Esophagus squamous epithelium (tissue), 5 donors: ENCODE measurements at regions not wholly inside any gene's neighbourhood (a gene's known extent, or its start where the extent isn't known, plus 50 kb on each side); places are given as distances from the start of the nearest gene placed in this dataset.
A peak's percentile ranks its signal among the peaks of the same experiment; 100 is the strongest.

Source experiments
- DNase-seq: peaks from one replicate; lab custom pipeline; 2025; lab: John Stamatoyannopoulos, UW
- H3K27ac ChIP-seq, 4 donors: fragments of 200-600 bp; sonication (generic); one replicate each; pipeline ENCODE4 v1.5.1; 2016 to 2019; ENCODE audit warnings: mild to moderate bottlenecking in 1 of 4
- H3K27me3 ChIP-seq, 4 donors: fragments of 200-600 bp; sonication (generic); 1 replicate in 3 of 4; 2 replicates in 1 of 4; pipeline versions ENCODE4 v1.5.1 to v1.6.0; 2017 to 2021; ENCODE audit warnings: antibody characterized with exemption in 1 of 4
- H3K36me3 ChIP-seq, 3 donors: fragments of 200-600 bp; sonication (generic); one replicate each; pipeline ENCODE4 v1.5.1; 2016 to 2019
- H3K4me1 ChIP-seq, 3 donors: fragments of 200-600 bp; sonication (generic); one replicate each; pipeline ENCODE4 v1.5.1; 2017 to 2019
- H3K4me3 ChIP-seq, 4 donors: fragments of 200-600 bp; sonication (generic); 1 replicate in 3 of 4; 2 replicates in 1 of 4; pipeline ENCODE4 v1.5.1; 2016 to 2019; ENCODE audit warnings: mild to moderate bottlenecking in 2 of 4, moderate library complexity in 1 of 4
- H3K9me3 ChIP-seq, 3 donors: fragments of 200-600 bp; sonication (generic); one replicate each; pipeline ENCODE4 v1.5.1; 2016 to 2019
- CTCF ChIP-seq, 6 experiments: fragments of 450-650 bp in 4 of 6; fragments of 200-600 bp in 2 of 6; sonication (generic) in 2 of 6; IDR thresholded peaks; one replicate each; pipeline ENCODE4 v1.5.1; 2016 to 2019; ENCODE audit warnings: antibody characterized with exemption in 6 of 6, mild to moderate bottlenecking in 4 of 6, moderate library complexity in 4 of 6
- POLR2A ChIP-seq, 4 donors: fragments of 450-650 bp; IDR thresholded peaks; one replicate each; pipeline ENCODE4 v1.6.1; 2017; ENCODE audit warnings: antibody characterized with exemption in 4 of 4, mild to moderate bottlenecking in 4 of 4, moderate library complexity in 3 of 4
- WGBS, 2 donors: methylation state at CpG; one replicate each; pipeline ENCODE4 v1.1.5; 2018; 5-methylcytosine and 5-hydroxymethylcytosine counted together
- intact Hi-C: fragments of 100-400 bp; cut with DNase I; formaldehyde crosslinking; loops from one replicate; pipeline ENCODE4 v1.15.0; 2022
- donor health status: DM: yes; HTN: yes; CAD: no.

GRCh38 chr2:216296856-216297255, 75.4 kb downstream of the MARCHF4 start:
- Histone ChIP-seq H3K4me1 (peaks cover 0 to 40% (median 4%) of the 10 kb centered on the region in 3 donors), H3K27ac (no peak overlapping the region), H3K27me3 (peaks cover 0 to 15% (median 0%) of the 10 kb centered on the region in 4 donors), H3K9me3 (no peaks in the 10 kb centered on the region), H3K36me3 (no peaks in the 10 kb centered on the region), H3K4me3 (no peak overlapping the region)
- no peak for TF ChIP-seq POLR2A (IDR thresholded peaks at IDR 0.05)
- no peak for TF ChIP-seq CTCF (IDR thresholded peaks at IDR 0.05)
- intact Hi-C loops, result no loop called here
- 33 to 37% methylated on average over 7 of the region's 7 CpGs for WGBS, 2 donors
- no peak for DNase-seq

- no peak for TF ChIP-seq CTCF (IDR thresholded peaks at IDR 0.05)
- TF ChIP-seq POLR2A (IDR thresholded peaks at IDR 0.05), result no peak
- Histone ChIP-seq H3K4me3 (no peak overlapping the region), H3K27me3 (peaks cover 0 to 10% (median 0%) of the 10 kb centered on the region in 4 donors), H3K9me3 (no peaks in the 10 kb centered on the region), H3K27ac (peak overlapping the region in 3 of 4 donors; percentile 46 to 64 (median 48)), H3K36me3 (no peaks in the 10 kb centered on the region), H3K4me1 (peaks cover 0 to 40% (median 4%) of the 10 kb centered on the region in 3 donors)
- WGBS, 2 donors, result 29 to 75% methylated on average over 2 of the region's 2 CpGs
- intact Hi-C loops, result no loop called here
- DNase-seq, result no peak
Observed at GRCh38 chr2:216294305-216294704, 78.0 kb downstream of the MARCHF4 start.

- H3K9me3 ChIP-seq, result no peaks in the 10 kb centered on the region
- peak overlapping the region in 3 of 4 donors; percentile 46 to 64 (median 48) for H3K27ac ChIP-seq
- WGBS, 2 donors, result 35 to 47% methylated on average over 2 to 5 of the region's 5 CpGs
- peaks cover 0 to 40% (median 4%) of the 10 kb centered on the region in 3 donors for H3K4me1 ChIP-seq
- intact Hi-C loops, result no loop called here
- H3K36me3 ChIP-seq, result no peaks in the 10 kb centered on the region
- DNase-seq, result no peak
- peaks cover 0 to 8% (median 0%) of the 10 kb centered on the region in 4 donors for H3K27me3 ChIP-seq
- TF ChIP-seq CTCF (IDR thresholded peaks at IDR 0.05), result no peak
- TF ChIP-seq POLR2A (IDR thresholded peaks at IDR 0.05), result no peak
- no peak overlapping the region for H3K4me3 ChIP-seq
Observed at GRCh38 chr2:216293883-216294282, 78.4 kb downstream of the MARCHF4 start.

GRCh38 chr2:216292886-216293301, 79.4 kb downstream of the MARCHF4 start:
- Histone ChIP-seq H3K4me3 (no peak overlapping the region), H3K27ac (peak overlapping the region in 3 of 4 donors; percentile 7 to 38 (median 13)), H3K36me3 (no peaks in the 10 kb centered on the region), H3K9me3 (no peaks in the 10 kb centered on the region), H3K4me1 (peaks cover 0 to 40% (median 4%) of the 10 kb centered on the region in 3 donors), H3K27me3 (peaks cover 0 to 5% (median 0%) of the 10 kb centered on the region in 4 donors)
- intact Hi-C loops, result no loop called here
- 25 to 45% methylated on average over 2 to 5 of the region's 5 CpGs for WGBS, 2 donors
- no peak for DNase-seq
- TF ChIP-seq CTCF (IDR thresholded peaks at IDR 0.05) (no peak), POLR2A (IDR thresholded peaks at IDR 0.05) (no peak)

- Histone ChIP-seq H3K9me3 (no peaks in the 10 kb centered on the region), H3K36me3 (no peaks in the 10 kb centered on the region), H3K4me1 (peaks cover 0 to 40% (median 4%) of the 10 kb centered on the region in 3 donors), H3K27ac (peak overlapping the region in 2 of 4 donors; percentile 7 to 38), H3K27me3 (peaks cover 0 to 5% (median 0%) of the 10 kb centered on the region in 4 donors), H3K4me3 (no peak overlapping the region)
- intact Hi-C loops, result no loop called here
- TF ChIP-seq POLR2A (IDR thresholded peaks at IDR 0.05), result no peak
- no peak for TF ChIP-seq CTCF (IDR thresholded peaks at IDR 0.05)
- 88 to 90% methylated on average over 5 of the region's 5 CpGs for WGBS, 2 donors
- no peak for DNase-seq
Observed at GRCh38 chr2:216292475-216292874, 79.8 kb downstream of the MARCHF4 start.
